NCI-H774 (cell line): ENCODE measurements at regions not wholly inside any gene's neighbourhood (a gene's known extent, or its start where the extent isn't known, plus 50 kb on each side); places are given as distances from the start of the nearest gene placed in this dataset.
A peak's percentile ranks its signal among the peaks of the same experiment; 100 is the strongest.
"Not testable (repeated sequence)": the region's sequence is repeated elsewhere in the genome, so short reads cannot be mapped to it uniquely, and the experiment has no call there.

ENCODE experiments used
- DNase-seq: peaks from one replicate; lab custom pipeline; 2025; lab: John Stamatoyannopoulos, UW

DNA sequence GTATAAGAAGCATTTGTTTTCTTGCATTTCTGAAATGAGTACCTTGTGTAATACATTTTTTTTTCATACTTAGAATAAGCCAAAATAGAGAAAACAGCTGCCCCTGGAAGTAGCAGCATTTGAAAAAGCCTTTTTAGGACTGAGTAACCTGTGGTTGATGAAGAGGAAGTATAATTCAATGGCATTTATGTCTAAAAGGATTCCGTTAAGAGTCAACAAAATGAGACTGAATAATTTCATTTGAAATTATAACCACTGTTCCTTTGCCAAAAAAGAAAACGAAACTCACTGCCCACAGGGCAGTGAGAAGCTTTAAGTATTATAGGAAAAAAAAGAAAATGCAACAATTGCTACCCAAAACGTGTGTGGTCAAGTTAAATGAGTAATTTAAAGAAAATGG is 705.6 kb upstream of the PHF14 start:
- DNase-seq, result no peak

DNA sequence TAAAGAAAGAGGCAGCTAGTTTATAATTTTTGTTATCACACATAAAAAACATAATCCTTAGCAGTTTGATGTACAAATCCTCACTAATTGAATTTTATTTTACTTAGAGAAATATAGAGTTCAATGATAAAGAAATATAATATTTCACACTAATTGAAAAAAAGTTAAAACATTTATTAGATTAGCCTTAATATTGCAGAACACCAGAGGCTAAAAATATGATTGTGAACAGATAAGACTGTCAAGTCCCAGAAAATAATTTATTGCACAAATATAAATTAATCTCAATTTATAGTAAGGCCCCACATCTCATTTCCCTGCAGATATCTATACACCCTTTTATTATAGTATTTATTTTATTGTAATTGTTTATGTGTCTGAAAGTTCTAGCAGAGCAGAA is 690.8 kb upstream of the PHF14 start:
- no peak for DNase-seq

DNA sequence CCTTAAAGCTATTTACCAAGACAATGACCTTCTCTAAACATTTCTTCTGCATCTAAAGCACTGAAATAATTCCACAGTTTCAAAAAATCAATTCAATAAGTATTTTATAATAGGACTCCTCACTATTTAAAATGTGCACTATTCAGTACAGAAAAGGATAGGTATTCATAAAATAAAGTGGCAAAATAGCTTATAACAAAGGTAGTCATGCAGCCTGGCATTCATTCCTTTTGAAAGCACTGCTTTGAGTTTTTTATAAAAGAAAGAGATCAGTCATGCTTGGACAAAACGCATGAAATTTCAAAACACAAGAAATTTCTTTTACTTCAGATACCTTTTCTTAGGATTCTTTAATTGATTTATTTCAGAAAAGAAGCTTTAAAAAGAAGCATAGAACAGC is 689.7 kb upstream of the PHF14 start:
- DNase-seq, result no peak

DNA sequence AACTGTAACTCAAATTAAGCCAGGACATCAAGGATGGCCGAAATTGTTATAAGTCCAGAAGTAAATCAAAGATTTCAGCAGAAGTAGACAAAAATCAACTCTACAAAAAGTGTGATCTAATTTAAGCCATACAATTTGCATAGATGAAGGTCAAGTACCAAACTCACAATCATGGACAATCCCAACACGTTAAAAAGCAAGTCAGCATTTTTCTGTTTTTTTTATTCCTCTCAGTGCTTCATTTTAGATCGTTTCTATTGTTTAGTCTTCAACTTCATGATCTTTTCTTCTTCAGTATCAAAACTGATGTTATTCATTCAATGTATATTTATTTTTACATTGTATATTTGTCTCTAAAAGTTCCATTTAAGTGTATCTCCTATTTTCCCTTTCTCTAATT is 674.3 kb upstream of the PHF14 start:
- no peak for DNase-seq

DNA sequence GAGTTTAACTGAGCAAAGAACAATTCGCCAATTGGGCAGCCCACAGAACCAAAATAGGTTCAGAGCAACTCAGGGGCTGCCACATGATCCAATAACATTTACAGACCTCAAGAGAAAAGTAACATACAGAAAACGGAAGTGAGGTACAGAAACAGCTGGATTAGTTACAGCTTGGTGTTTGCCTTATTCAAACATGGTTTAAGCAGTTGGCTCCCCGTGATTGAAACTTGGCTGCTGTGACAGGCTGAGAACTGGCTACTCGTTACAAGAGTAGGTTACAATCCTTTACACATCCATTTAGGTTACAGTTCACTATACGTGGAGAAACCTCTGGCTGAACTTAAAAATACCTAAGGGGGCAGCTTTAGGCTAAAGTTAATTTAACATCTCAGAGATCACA is 673.1 kb upstream of the PHF14 start:
- DNase-seq, result no peak

DNA sequence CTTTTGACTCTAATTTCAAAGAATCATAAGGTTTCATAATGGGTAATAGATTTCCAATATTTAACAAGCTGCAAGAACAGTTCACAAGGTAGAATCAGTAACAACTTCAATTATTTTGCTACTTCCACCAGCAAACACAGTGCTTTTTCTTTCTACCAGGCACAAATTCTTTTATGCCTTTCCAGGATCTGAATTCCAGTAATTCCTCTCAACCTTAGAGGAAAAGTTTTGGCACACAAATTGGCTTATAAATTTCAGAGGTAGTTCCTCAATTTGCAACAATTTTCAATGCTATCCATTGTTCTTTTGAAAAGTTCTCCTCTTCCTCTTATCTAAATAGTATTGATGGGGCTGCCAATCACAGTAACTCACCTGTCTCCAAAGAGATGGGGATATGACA is 665.4 kb upstream of the PHF14 start:
- DNase-seq, result no peak

DNA sequence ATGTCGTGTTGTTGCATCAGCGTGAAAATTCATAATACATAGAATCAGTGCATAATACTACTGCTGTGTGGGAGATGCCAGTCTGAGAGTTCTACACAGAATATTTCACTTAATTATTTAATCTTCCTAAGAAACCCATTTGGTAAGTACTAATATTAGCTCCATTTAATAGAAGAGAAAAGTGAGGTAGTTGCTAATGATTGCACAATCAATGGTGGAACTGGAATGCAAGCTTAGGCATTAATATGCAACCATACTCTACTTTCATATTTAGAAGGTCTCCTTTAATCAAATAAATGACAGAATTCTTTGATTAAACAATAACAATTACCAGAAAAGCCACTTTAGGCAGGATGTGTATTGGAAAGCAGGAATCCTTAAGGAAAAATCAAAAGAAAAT is 660.7 kb upstream of the PHF14 start:
- DNase-seq, result no peak

DNA sequence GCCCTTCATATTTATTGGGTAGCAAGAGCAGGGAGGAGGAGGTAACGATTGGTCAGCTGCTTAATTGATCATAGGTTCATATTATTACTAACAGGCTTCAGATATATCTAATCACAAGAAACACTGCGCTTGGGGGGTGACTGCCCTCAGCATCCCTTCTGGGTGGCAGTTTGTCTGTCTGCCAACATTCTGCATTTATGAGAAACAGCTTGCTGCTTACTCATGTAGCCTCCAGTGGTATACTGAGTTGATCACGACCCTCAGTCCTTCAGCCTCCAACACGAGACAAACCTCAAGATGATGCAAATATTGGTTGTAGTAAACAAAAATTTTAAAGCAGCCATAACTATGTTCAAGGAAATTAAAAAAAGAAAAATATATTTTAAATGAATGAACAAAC is 657.8 kb upstream of the PHF14 start:
- no peak for DNase-seq

DNA sequence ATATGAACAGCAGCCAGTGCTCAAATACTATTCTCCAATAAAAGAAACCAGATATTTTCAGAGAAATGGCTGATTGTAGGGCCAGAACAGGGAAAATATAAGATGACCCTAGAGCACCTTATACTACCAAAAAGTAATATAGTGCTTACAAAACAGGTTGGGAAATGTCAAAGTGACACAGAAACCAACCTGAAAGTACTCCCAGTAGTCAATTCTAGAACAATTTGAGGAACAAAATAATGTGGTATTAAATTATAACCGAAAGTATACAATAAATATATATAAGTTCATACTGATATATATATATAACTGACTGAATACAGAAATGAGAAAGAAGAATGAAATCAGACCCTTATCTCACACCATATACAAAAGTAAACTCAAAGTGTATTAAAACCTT is 657.2 kb upstream of the PHF14 start:
- no peak for DNase-seq

DNA sequence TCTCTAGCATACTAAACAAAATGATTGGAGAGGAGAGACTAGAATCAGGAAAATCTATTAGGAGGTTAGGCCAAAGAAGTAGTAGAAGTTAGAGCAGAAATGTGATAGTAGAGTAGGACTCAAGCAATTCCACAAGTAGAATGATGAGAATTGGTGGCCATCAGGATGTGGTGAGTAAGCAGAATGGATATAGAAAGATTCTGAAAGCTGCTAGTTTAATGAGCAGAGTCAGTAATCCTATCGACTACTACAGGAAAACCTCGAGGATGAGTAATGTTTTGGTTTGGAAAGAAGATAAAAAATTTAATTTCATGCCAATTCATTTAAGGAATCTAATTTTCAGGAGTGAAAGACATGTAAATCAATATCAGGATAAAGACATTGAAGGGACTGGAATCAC is 648.3 kb upstream of the PHF14 start:
- no peak for DNase-seq

DNA sequence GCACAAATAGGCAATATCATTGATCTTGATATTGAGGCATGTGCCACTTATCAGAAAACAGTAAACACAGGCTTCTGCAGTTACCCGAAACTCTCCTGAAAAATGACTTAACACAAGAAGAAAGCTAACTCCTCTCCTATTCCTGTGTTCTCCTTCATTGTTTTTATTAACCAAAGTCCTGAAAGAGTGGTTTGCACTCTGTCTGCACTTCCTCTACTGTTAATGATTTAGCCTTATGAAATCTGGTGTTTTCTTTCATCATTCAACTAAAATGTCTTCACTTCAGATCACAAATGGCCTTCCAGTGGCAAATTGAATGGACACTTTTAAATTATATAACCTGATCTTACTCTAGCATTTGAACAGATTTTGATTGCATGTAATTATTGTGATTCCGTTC is 630.6 kb upstream of the PHF14 start:
- no peak for DNase-seq

DNA sequence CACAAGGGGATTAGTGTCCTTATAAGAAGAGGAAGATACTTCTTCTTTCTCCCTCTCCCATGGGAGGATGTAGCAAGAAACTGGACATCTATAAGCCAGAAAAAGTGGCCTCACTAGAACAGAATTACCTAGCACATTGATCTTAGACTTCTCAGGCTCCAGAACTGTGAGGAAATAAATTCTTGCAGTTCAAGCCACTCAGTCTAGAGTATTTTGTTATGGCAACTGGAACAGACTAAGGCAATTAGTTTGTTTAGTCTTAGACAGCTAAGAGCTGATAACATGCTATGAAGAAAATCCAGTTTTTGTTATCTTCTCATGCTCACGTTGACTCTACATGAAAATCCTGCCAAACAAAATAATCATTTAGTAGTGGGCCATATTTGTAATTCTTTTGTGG is 627.6 kb upstream of the PHF14 start:
- no peak for DNase-seq

DNA sequence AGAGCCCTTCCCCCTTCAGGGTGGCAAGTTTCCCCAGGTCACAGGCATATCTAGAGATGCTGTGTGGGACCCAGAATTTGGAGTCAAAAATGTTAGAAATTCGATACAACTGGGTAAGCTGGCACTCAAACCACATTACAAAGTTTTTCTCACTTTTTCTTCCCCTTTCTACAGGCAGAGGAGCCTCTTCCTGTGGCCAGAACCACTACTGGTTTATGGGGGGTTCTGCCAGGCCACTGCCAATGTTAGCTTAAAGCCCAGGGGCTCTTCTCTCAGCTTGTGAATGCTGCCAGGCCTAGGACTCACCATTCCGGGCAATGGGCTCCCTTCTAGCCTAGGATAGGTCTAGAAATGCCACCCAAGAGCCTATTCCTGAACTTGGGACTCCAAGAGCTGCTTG is 617.9 kb upstream of the PHF14 start:
- DNase-seq, result no peak

DNA sequence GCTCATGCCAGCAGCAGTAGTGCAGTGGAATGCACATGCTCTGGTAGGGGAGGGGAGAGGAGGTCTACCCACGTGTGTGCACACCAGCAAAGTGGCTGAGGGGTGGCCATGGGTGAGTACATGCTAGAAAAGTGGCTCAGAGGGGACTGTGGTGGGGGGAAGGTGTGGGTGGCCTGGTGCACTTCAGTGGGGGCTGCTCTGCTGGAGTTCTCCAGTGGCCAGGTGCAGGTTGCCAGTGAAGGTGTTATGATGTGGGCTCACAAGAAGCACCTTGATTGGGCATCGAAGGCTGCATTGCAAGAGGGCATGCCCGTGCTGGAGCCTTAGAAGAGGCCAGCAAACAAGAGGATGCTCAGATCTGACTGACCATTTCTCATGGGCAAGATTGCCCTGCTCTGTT is 613.6 kb upstream of the PHF14 start:
- no peak for DNase-seq

DNA sequence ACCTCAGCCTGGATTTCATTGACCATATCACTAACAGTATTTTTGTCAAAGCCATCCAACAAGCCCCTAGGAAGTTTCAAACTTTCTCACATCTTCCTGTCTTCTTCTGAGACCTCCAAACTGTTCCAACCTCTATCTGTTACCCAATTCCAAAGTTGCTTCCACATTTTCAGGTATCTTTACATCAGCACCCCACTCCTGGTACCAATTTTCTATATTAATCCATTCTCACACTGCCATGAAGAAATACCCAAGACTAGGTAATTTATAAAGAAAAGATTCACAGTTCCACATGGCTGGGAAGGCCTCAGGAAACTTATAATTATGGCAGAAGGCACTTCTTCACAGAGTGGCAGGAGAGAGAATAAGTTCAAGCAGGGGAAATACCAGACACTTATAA is 571.9 kb upstream of the PHF14 start:
- no peak for DNase-seq

DNA sequence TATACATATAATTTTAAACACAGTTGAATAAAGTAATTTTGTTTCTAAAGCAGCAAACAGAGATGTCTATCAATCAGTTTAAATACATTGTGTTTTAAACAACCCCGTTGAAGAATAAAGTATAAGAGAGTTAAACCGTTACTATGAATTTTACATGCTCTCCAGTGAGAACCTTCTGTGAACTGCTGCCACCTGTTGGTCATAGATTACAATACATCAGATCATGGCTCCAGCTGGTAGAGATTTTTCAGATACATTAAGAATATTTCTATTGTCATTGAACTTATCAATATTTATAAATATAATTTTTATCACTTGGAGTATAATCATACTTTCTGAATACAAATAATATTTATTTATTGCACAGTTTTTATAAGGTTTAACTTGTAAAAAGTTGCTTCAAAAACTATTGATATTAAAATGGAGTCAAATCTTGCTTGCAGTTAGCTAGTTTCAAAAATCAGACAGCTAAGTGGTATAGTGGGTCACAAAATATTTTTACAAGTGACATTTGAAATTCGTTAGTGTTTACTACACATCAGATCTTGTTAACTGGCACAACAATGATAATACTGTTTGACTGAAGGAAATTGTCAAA is 561.2 kb upstream of the PHF14 start:
- no peak for DNase-seq

DNA sequence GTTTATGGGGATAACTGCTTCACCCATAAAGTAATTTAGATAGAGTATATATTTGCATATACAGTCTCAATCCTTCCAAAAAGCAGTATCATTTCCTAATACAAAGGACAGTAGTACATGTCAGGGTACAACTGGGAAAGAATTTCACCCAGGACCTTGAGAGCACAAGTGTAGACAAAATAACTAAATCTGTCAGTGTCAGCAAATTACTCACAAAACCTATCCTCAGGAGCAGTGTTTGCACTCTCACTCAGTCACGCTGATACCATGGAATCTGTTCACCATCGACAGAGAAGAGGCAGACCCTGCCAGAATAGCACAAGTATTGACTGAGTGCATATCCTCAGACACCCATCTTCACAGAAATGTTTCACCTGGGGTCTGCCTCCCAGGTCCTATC is 554.7 kb upstream of the PHF14 start:
- no peak for DNase-seq

DNA sequence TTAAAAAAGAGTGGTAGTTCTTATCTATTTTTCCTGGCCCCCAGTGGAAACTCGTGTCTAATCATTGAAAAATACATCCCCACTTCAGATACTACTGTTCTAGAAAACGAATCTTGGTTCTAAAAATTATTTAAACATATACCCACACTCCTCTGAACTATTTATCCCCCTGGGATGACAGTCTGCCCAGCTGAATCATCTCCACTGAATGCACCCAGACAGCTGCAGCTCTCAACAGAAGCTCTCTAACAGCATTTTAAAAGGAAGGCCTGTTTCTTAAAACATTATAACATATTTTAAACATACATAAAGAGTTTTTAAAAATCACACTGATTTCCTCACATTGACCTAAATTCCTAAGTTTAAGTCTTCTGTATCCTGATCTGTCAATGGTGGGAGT is 544.6 kb upstream of the PHF14 start:
- DNase-seq, result no peak

DNA sequence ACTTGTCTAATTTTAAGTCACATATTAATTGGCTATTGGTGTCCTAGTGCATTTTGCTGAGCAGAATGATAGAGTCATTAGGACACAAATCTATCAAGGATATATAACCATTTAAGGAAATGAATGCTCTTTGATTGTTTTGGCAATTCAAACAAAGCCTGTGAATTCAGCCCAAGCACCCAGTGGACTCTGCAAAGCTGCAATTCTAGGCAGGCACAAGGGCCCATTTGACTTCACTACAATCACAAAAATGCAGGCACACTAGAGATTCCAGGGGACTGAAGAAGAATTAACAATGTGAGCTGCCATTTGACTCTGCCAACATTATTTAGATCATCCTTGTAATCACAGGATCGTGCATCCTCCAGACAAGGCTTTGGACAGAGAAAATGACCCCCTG is 544.2 kb upstream of the PHF14 start:
- peak; percentile 28 for DNase-seq

DNA sequence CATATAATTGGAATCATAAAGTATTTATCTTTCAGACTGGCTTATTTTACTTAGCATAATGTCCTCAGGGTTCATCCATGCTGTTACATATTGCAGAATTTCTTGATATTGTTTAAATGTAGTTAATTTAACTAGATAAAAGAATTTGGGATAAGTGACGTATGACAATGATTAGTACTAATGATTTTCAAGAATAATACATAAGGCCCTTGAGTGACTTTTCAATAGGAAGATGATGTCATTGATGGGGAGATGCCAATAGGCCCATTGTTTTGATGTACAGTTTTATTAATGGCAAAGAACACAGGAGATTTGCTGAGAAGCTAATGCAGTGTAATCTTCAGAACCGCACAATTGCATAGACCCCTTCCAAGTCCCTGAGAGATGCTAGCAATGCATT is 537.4 kb upstream of the PHF14 start:
- no peak for DNase-seq

DNA sequence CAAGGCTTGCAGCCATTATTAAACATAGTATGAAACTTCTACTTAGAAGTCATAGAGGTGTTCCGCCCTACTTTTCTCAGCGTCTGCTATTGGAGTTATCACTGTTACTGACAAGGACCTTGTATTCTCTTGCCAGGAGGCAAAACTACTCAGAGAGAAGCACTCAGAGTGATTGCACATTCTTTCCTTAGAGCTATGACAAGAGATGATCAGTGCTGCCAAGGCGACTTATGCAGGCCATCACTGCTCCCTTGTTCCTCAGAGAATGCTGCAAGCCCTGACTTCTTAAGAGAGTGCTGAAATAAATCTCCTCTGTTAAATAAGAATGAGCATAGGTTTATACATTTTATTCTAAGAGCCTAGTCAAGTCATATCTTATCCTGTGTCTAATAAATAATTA is 534.6 kb upstream of the PHF14 start:
- DNase-seq, result no peak

DNA sequence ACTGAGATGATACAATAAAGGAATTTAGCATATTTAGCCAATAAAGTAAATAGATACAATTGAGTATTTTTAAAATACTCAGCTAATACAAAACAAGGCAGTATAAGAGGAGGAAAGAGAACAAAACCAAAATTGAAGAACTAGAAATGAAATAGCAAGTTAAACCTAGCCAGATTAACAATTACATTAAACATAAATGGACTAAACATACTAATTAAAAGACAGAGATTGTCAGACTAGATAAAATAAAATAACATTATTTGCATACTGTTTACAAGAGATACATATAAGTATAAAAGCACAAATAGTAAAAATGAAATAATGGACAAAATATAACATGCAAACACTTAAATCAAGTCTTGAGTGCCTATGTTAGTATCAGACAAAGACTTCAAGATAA is 517.7 kb upstream of the PHF14 start:
- no peak for DNase-seq

DNA sequence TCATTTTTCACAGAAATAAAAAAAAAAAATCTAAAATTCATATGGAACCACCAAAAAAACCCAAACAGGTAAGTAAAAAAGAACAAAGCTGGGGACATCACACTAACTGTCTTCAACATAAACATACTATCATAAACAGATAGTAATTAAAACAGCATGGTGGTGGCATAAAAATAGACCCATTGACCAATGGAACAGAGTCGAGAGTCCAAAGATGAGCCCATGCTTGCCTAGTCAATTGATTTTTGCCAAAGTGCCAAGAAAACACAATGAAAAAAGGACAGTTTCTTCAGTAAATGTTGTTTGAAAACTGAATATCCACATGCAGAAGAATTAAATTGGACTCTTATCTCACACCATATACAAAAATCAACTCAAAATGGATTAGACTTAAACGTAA is 513.2 kb upstream of the PHF14 start:
- no peak for DNase-seq

DNA sequence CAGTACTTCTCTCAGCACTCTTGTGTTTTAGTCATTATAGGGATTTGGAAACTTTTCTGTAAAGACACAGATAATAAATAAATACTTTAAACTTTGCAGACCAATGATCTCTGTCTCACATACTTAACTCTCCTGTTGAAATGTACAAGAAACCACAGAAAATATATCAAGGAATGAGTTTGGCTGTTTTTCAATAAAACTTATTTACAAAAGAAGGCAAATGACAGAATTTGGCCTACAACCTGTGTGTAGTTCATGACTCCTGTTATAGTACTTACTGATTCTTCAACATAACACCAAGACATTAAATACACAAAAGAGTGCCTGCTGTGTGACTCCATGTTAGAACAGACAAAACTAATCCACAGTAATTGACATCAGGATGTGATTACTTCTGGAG is 510.0 kb upstream of the PHF14 start:
- no peak for DNase-seq

DNA sequence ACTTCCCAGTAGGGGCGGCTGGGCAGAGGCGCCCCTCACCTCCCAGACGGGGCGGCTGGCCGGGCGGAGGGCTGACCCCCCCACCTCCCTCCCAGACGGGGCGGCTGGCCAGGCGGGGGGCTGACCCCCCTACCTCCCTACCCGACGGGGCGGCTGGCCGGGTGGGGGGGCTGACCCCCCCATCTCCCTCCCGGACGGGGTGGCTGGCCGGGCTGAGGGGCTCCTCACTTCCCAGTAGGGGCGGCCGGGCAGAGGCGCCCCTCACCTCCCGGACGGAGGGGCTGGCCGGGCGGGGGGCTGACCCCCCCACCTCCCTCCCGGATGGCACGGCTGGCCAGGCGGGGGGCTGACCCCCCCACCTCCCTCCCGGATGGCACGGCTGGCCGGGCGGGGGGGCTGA is 508.1 kb upstream of the PHF14 start:
- DNase-seq, result not testable (repeated sequence)
